ENCODE measurements at regions not wholly inside any gene's neighbourhood (a gene's known extent, or its start where the extent isn't known, plus 50 kb on each side); places are given as distances from the start of the nearest gene placed in this dataset.

DNA sequence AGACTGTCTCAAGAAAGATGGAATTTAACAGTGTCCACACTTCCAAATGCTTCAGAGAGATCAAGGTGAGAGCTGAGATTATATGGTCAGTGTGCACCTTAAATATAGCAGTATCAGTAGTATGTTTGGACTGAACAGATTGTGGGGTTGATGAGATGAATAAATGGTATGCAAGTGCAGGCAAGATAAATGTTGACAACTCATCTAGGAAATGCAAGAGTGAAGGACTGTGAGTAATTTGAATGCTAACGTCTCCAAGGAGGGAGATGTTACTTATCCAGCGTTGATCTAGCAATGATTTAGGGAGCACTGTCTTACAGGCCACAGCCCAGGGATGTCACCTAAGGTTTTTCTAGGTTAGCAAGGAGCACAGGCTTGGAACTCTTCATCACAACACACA lies 170.7 kb upstream of the GALNT2 start:
- TF ChIP-seq CTCF (IDR thresholded peaks at IDR 0.05) (no peak), EP300 (IDR thresholded peaks at IDR 0.05; ENCODE audit: low read depth) (no peak), POLR2AphosphoS5 (IDR thresholded peaks at IDR 0.05) (no peak)
